Epithelial cell of proximal tubule (primary cell): ENCODE measurements at regions not wholly inside any gene's neighbourhood (a gene's known extent, or its start where the extent isn't known, plus 50 kb on each side); places are given as distances from the start of the nearest gene placed in this dataset.

Source experiments
- DNase-seq: peaks from one replicate; pipeline ENCODE4 v3.0.0-alpha.2; 2011; ENCODE audit warnings: low read depth
- H3K4me3 ChIP-seq: 2 replicates; pipeline ENCODE4 v1.5.1; 2011; ENCODE audit warnings: low read depth, mild to moderate bottlenecking, low read length
- TF ChIP-seq, protein P1 (sequence below): conservative IDR thresholded peaks from 2 replicates; pipeline ENCODE4 v1.5.1; 2012; ENCODE audit warnings: low read depth, mild to moderate bottlenecking, low read length

DNA sequence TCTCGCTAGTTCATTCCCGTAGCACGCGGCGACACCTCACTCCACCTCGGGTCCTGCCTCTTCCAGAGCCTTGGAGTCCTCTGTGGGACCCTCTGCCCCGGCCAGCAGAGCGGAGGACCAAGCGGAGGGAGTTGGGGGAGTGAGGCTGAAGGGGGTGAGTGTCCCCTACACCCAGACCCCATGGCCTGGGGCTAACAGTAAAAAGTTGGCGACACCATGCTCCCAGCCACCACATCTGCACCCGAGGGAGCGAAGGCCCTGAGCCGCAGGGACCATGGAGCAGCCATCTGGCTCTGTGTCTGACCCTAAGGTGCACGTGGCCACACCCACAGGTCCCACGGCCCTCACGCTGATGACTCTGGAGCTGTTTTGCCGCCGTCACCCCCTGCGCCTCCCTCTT, 293.8 kb downstream of the BRD1 start:
- TF ChIP-seq, protein P1, sequence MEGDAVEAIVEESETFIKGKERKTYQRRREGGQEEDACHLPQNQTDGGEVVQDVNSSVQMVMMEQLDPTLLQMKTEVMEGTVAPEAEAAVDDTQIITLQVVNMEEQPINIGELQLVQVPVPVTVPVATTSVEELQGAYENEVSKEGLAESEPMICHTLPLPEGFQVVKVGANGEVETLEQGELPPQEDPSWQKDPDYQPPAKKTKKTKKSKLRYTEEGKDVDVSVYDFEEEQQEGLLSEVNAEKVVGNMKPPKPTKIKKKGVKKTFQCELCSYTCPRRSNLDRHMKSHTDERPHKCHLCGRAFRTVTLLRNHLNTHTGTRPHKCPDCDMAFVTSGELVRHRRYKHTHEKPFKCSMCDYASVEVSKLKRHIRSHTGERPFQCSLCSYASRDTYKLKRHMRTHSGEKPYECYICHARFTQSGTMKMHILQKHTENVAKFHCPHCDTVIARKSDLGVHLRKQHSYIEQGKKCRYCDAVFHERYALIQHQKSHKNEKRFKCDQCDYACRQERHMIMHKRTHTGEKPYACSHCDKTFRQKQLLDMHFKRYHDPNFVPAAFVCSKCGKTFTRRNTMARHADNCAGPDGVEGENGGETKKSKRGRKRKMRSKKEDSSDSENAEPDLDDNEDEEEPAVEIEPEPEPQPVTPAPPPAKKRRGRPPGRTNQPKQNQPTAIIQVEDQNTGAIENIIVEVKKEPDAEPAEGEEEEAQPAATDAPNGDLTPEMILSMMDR, result no peak
- no peak for DNase-seq
- no peak overlapping the region for H3K4me3 ChIP-seq

DNA sequence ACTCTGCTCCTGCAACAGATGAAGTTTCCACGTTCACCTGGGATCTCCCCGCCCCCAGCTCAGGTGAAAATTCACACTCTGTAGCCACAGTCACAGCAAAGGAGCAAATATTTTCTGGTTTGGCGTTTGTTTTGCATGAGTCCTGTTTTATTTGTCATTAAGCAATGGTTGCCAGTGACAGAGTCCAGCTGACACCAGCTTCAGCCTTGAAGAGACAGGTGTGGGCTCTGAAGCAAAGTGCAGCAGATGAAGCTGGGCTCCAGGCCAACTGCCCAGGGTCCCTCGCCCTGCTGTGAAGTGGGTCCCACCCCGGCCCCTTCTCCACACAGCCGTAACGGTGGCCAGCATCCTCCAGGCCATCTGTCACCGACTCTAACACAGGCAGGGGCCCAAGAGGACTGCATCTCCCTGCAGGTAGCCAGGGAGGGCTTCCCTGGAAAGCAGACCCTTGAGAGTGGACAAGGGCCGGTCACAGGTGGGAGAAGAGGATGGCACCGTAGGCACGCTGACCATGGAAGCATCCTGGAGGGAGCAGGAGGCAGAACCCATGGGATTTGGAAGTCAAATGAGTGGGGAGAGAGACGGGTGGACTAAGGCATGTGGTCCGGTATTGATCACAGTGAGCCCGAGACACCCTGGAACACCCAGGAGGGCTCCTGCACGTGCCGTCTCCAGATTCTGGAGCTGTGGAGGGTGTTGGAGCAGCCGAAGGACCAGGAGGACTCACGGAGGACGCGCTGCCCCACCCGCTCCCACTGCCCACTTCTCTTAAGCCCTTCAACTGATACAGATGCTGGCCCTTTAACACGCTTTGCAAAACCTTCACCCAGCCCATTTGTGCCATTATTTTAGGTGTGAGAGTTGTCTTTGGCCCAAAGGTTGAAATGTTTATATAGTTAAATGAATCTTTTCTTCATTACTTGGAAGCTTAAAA, 294.5 kb downstream of the BRD1 start:
- TF ChIP-seq, protein P1, result no peak
- DNase-seq, result no peak
- no peak overlapping the region for H3K4me3 ChIP-seq

DNA sequence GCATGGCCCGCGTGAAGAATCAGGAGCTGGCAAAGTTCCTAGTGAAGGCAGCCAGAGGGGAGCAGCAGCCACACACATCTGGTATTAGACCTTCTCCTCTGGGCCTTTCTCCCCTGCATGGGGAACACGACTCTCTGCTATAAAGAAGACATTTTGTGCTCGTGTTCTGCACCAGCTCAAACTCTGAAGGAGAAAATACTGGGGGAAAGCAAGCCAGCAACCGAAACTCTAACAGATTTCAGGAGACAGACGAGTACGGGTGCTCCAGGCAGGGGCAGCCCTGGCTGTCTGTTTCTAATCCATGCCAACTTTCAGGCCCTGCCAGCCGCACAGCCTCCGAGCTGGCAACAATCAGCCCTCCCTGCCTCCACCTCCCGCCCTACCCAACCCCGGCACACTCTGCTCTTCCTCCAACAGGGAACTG, 296.3 kb downstream of the BRD1 start:
- DNase-seq, result no peak
- H3K4me3 ChIP-seq, result no peak overlapping the region
- TF ChIP-seq, protein P1, result no peak

DNA sequence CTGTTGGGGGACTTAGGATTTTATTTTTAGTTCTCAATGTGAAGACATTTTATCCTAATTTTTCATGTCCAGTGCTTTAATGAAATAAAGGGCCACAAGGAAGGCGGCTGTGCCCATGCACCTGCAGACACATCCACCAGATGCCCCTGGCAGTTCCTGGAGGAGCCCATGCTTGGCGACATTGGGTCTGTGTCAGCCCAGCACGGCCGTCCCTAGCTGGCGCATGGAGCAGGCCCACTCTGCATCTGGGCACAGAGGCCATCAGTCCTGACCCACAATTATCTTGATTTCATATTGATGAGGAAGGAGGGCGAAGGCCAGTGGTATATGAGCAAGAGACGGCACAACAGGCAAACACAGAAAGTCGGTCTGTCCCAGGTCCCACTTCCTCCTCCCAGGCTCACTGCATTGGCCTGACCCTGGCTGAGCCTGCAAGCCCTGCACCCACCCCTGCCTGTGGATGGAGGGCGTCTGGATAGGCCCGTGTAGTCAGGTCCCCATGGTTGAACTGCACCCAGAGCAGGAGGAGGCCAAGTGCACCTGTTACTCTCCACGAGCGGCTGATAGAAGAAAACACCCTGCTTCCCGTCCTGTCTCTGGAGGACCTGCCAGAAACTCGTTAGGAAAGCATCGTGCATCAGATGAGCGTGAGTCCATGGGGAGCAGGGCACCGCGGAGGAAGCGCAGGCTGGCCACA, 296.9 kb downstream of the BRD1 start:
- TF ChIP-seq, protein P1, result no peak
- H3K4me3 ChIP-seq, result no peak overlapping the region
- DNase-seq, result no peak

DNA sequence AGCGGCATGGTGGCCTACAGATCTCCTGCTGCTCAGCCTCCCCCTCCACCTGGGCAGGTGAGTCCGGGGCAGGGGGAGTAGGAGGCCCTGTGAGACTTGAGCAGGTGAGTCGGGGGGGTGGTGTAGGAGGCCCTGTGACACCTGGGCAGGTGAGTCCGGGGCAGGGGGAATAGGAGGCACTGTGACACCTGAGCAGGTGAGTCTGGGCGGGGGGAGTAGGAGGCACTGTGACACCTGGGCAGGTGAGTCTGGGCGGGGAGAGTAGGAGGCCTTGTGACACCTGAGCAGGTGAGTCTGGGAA, 299.3 kb downstream of the BRD1 start:
- no peak overlapping the region for H3K4me3 ChIP-seq
- no peak for DNase-seq
- TF ChIP-seq, protein P1, result no peak

DNA sequence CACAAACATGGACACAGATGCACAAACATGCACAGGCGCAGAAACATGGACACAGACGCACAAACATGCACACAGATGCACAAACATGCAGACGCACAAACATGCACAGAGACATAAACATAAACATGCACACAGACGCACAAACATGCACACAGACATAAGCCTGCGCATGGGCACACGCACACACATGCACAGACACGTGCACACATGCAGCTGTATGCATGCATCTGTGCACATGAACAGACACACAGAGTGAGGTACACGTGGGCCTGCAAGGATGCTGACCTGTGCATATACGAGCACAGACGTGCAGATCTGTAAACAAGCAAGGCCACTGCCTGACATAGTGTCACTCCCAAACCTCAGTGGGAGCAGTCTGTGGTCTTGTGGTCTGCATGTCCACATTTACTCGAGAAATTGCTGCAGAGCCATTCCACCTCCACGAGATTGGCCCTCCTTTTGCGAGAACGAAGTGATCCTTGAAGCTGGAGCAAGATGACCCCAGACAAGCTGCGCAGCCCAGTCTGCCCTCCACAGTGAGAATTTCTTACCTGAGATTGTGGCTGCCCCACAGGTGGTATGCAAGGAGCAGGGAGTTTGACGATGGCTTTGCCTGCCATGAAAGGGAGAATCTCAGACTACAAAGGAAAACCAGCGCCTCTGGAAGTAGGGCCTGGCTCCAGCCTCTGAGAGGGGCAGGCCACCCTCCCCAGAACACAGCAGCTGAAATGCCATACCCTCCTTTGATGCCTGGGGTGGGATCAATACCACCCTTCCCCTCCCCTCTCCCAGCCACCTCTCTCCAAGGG, 299.9 kb downstream of the BRD1 start:
- TF ChIP-seq, protein P1, result no peak
- no peak overlapping the region for H3K4me3 ChIP-seq
- DNase-seq, result no peak
